ENCODE measurements at regions not wholly inside any gene's neighbourhood (a gene's known extent, or its start where the extent isn't known, plus 50 kb on each side); places are given as distances from the start of the nearest gene placed in this dataset.

GRCh38 chr5:63170486-63170885 is 591.9 kb downstream of the LRRC70 start:
- TF ChIP-seq POLR2A (IDR thresholded peaks at IDR 0.05; ENCODE audit: low read length) (no peak), GATA1 (IDR thresholded peaks at IDR 0.05; ENCODE audit: low read depth, low read length) (no peak)
